ENCODE measurements at regions not wholly inside any gene's neighbourhood (a gene's known extent, or its start where the extent isn't known, plus 50 kb on each side); places are given as distances from the start of the nearest gene placed in this dataset.

DNA sequence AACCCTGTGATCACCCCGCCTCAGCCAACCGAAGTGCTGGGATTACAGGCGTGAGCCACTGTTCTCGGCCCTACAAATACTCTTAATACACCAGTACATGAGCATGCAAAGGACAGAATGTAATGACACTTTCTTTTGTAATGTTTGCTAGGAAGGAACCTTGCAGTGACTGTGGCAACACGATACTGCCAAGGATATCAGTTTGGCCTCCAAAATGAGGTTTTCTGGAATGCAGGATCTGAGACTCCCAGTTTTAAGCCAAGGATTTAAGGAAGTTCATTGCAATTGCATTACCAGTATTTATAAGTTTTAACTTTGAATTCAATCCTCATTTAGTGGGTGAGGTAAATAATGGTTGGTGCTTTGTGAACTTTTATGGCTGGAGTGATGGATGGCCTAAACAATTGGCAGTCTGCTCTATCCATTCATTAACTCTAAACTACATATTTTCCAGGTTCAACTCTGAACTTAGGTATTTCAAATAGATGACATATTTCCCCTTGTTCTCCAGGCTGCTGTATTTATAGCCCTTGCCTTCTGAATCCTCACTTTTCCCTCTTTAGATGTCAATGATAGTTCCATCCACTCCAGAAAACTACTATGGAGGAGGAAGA, 330.3 kb downstream of the C11orf87 start:
- TF ChIP-seq CTCF (IDR thresholded peaks at IDR 0.05), result no peak
- TF ChIP-seq POLR2A (IDR thresholded peaks at IDR 0.05), result no peak
